ENCODE measurements at regions not wholly inside any gene's neighbourhood (a gene's known extent, or its start where the extent isn't known, plus 50 kb on each side); places are given as distances from the start of the nearest gene placed in this dataset.

- TF ChIP-seq CTCF (conservative IDR thresholded peaks at IDR 0.05) (no peak), ZFX (IDR thresholded peaks at IDR 0.05) (no peak)
Observed at GRCh38 chr2:207385903-207386302, 143.9 kb upstream of the CREB1 start.

Data from C4-2B (cell line).